Brain microvascular endothelial cell (primary cell): ENCODE measurements at regions not wholly inside any gene's neighbourhood (a gene's known extent, or its start where the extent isn't known, plus 50 kb on each side); places are given as distances from the start of the nearest gene placed in this dataset.

Experiments used
- DNase-seq: peaks from one replicate; pipeline ENCODE4 v3.0.0-alpha.2; 2020
- H3K27ac ChIP-seq: fragments of 250-450 bp; sonication (Bioruptor Pico); 2 replicates; pipeline ENCODE4 v1.5.1; 2020; ENCODE audit warnings: mild to moderate bottlenecking, moderate library complexity
- H3K27me3 ChIP-seq: fragments of 250-450 bp; sonication (Bioruptor Pico); replicated peaks from 2 replicates; pipeline ENCODE4 v1.5.1; 2020; ENCODE audit warnings: mild to moderate bottlenecking
- H3K36me3 ChIP-seq: fragments of 250-450 bp; sonication (Bioruptor Pico); replicated peaks from 2 replicates; pipeline ENCODE4 v1.5.1; 2020; ENCODE audit warnings: mild to moderate bottlenecking
- H3K4me3 ChIP-seq: 2 replicates; pipeline ENCODE4 v1.5.1; 2011; ENCODE audit warnings: low read depth, mild to moderate bottlenecking, control low read depth, low read length, moderate library complexity
- CTCF ChIP-seq: IDR thresholded peaks from 2 replicates; pipeline ENCODE4 v1.5.1; 2011; ENCODE audit warnings: low read depth, mild to moderate bottlenecking, moderate library complexity, low read length, control low read depth, inconsistent platforms; ENCODE audit errors: missing control alignments
- in situ Hi-C: cut with HindIII; loops from 2 replicates; pipeline ENCODE4 v1.10.0; 2017; ENCODE audit warnings: low sequenced_read_pairs, low pct_ligation_motif_present

GRCh38 chr3:117399311-117400078 lies 689.9 kb downstream of the TUSC7 start:
- no peaks in the 10 kb centered on the region for H3K27me3 ChIP-seq
- H3K27ac ChIP-seq = no peak overlapping the region
- TF ChIP-seq CTCF = no peak
- in situ Hi-C loops = no loop called here
- peak overlapping the region; percentile 20 for H3K4me3 ChIP-seq
- H3K36me3 ChIP-seq = no peaks in the 10 kb centered on the region
- peak; percentile 28 for DNase-seq

GRCh38 chr3:117400303-117400702 lies 690.7 kb downstream of the TUSC7 start:
- DNase-seq = no peak
- Histone ChIP-seq H3K27ac (no peak overlapping the region), H3K4me3 (no peak overlapping the region), H3K27me3 (no peaks in the 10 kb centered on the region), H3K36me3 (no peaks in the 10 kb centered on the region)
- TF ChIP-seq CTCF = no peak
- in situ Hi-C loops = no loop called here

GRCh38 chr3:117404141-117404540 lies 694.6 kb downstream of the TUSC7 start:
- no peak for TF ChIP-seq CTCF
- no peaks in the 10 kb centered on the region for H3K36me3 ChIP-seq
- no peaks in the 10 kb centered on the region for H3K27me3 ChIP-seq
- in situ Hi-C loops = no loop called here
- no peak overlapping the region for H3K27ac ChIP-seq
- no peak overlapping the region for H3K4me3 ChIP-seq
- no peak for DNase-seq

- Histone ChIP-seq H3K27ac (no peak overlapping the region), H3K36me3 (no peaks in the 10 kb centered on the region), H3K4me3 (no peak overlapping the region), H3K27me3 (no peaks in the 10 kb centered on the region)
- DNase-seq = no peak
- in situ Hi-C loops = no loop called here
- TF ChIP-seq CTCF = no peak
Observed at GRCh38 chr3:117404730-117405129, 695.2 kb downstream of the TUSC7 start.

- no peak for TF ChIP-seq CTCF
- in situ Hi-C loops = no loop called here
Observed at GRCh38 chr3:117405359-117405758, 695.8 kb downstream of the TUSC7 start.

GRCh38 chr3:117407317-117407716 lies 697.7 kb downstream of the TUSC7 start:
- no peaks in the 10 kb centered on the region for H3K36me3 ChIP-seq
- DNase-seq = peak; percentile 4
- in situ Hi-C loops = no loop called here
- H3K27me3 ChIP-seq = no peaks in the 10 kb centered on the region
- TF ChIP-seq CTCF = peak; percentile 53
- H3K4me3 ChIP-seq = no peak overlapping the region
- H3K27ac ChIP-seq = no peak overlapping the region

More at GRCh38 chr3:117405359-117405758, 695.8 kb downstream of the TUSC7 start:
- no peaks in the 10 kb centered on the region for H3K36me3 ChIP-seq
- H3K27me3 ChIP-seq = no peaks in the 10 kb centered on the region
- H3K27ac ChIP-seq = no peak overlapping the region
- no peak overlapping the region for H3K4me3 ChIP-seq
- no peak for DNase-seq
